ENCODE measurements at regions not wholly inside any gene's neighbourhood (a gene's known extent, or its start where the extent isn't known, plus 50 kb on each side); places are given as distances from the start of the nearest gene placed in this dataset.
"Not testable (repeated sequence)": the region's sequence is repeated elsewhere in the genome, so short reads cannot be mapped to it uniquely, and the experiment has no call there.

GRCh38 chr4:31024781-31025180 lies 304.6 kb downstream of the PCDH7 start:
- TF ChIP-seq CTCF, POLR2A (IDR thresholded peaks at IDR 0.05): not testable (repeated sequence)

Measured in adrenal gland (tissue), 5 donors.